Fibroblast of lung (primary cell): ENCODE measurements at regions not wholly inside any gene's neighbourhood (a gene's known extent, or its start where the extent isn't known, plus 50 kb on each side); places are given as distances from the start of the nearest gene placed in this dataset.

Source experiments
- DNase-seq, 2 donors: peaks; one replicate each; pipeline versions ENCODE4 v3.0.0 to v3.0.0-alpha.2; 2010; ENCODE audit warnings: low read depth in 2 of 2
- H2AFZ ChIP-seq: 2 replicates; pipeline ENCODE4 v1.5.1; 2012; ENCODE audit warnings: low read length, control low read depth, inconsistent platforms
- H3K27ac ChIP-seq: 2 replicates; pipeline ENCODE4 v1.5.1; 2011; ENCODE audit warnings: low read length, control low read depth; ENCODE audit not compliant: insufficient read depth
- H3K27me3 ChIP-seq: 2 replicates; pipeline ENCODE4 v1.5.1; 2011; ENCODE audit warnings: mild to moderate bottlenecking, low read length; ENCODE audit not compliant: control insufficient read depth, insufficient read depth
- H3K36me3 ChIP-seq: 2 replicates; pipeline ENCODE4 v1.5.1; 2011; ENCODE audit warnings: low read length; ENCODE audit not compliant: control insufficient read depth, insufficient read depth
- H3K4me1 ChIP-seq: 2 replicates; pipeline ENCODE4 v1.5.1; 2011; ENCODE audit warnings: low read length; ENCODE audit not compliant: control insufficient read depth, insufficient read depth; ENCODE audit errors: extremely low read depth
- H3K4me2 ChIP-seq: 2 replicates; pipeline ENCODE4 v1.5.1; 2011; ENCODE audit warnings: low read length, control low read depth; ENCODE audit not compliant: insufficient read depth; ENCODE audit errors: extremely low read depth
- H3K4me3 ChIP-seq, 4 experiments: fragments of 200-600 bp in 1 of 4; sonication (generic) in 1 of 4; replicated peaks in 1 of 4; 2 replicates each; pipeline ENCODE4 v1.5.1; 2011 to 2016; ENCODE audit warnings: low read length in 4 of 4, low read depth in 3 of 4, mild to moderate bottlenecking in 3 of 4, control low read depth in 2 of 4, inconsistent platforms in 1 of 4, mixed read lengths in 1 of 4; ENCODE audit not compliant: insufficient read depth in 1 of 4; ENCODE audit errors: control extremely low read depth in 1 of 4
- H3K79me2 ChIP-seq: 2 replicates; pipeline ENCODE4 v1.5.1; 2012; ENCODE audit warnings: mild to moderate bottlenecking, low read length, inconsistent platforms; ENCODE audit not compliant: control insufficient read depth, insufficient read depth
- H3K9ac ChIP-seq: 2 replicates; pipeline ENCODE4 v1.5.1; 2011; ENCODE audit warnings: mild to moderate bottlenecking, low read length, control low read depth; ENCODE audit not compliant: insufficient read depth
- H3K9me3 ChIP-seq: 2 replicates; pipeline ENCODE4 v1.5.1; 2012; ENCODE audit warnings: low read depth, low read length; ENCODE audit not compliant: control insufficient read depth, insufficient read depth
- H4K20me1 ChIP-seq: 2 replicates; pipeline ENCODE4 v1.5.1; 2011; ENCODE audit warnings: low read length; ENCODE audit not compliant: control insufficient read depth, insufficient read depth; ENCODE audit errors: extremely low read depth
- CTCF ChIP-seq, 2 donors: IDR thresholded peaks in 1 of 2; conservative IDR thresholded peaks in 1 of 2; 1 replicate in 1 of 2; 2 replicates in 1 of 2; pipeline ENCODE4 v1.5.1; 2011 to 2012; ENCODE audit warnings: low read length in 2 of 2, control low read depth in 1 of 2, inconsistent platforms in 1 of 2, low read depth in 1 of 2, mild to moderate bottlenecking in 1 of 2
- EZH2 ChIP-seq: IDR thresholded peaks from 2 replicates; pipeline ENCODE4 v1.5.1; 2012; ENCODE audit warnings: low read length, control low read depth, mild to moderate bottlenecking; ENCODE audit errors: missing control alignments

GRCh38 chr4:11625211-11625610 is 196.5 kb upstream of the HS3ST1 start:
- Histone ChIP-seq H3K4me3 (no peak overlapping the region), H3K4me2 (no peak overlapping the region), H3K27ac (no peak overlapping the region), H3K36me3 (no peaks in the 10 kb centered on the region), H2AFZ (no peak overlapping the region), H3K27me3 (no peaks in the 10 kb centered on the region), H4K20me1 (no peaks in the 10 kb centered on the region), H3K9me3 (no peaks in the 10 kb centered on the region), H3K79me2 (no peaks in the 10 kb centered on the region), H3K4me1 (no peaks in the 10 kb centered on the region), H3K9ac (no peak overlapping the region)
- TF ChIP-seq EZH2 (no peak), CTCF (conservative IDR thresholded peaks at IDR 0.05 in 1 of 2, IDR thresholded peaks at IDR 0.05 in 1 of 2; ENCODE audit: low read depth in 1 of 2, low read length in 2 of 2) (no peak)
- DNase-seq = no peak

- no peak overlapping the region for H3K9ac ChIP-seq
- no peaks in the 10 kb centered on the region for H3K27me3 ChIP-seq
- DNase-seq = no peak
- H4K20me1 ChIP-seq = no peaks in the 10 kb centered on the region
- no peak overlapping the region for H3K4me2 ChIP-seq
- H3K36me3 ChIP-seq = no peaks in the 10 kb centered on the region
- no peak for TF ChIP-seq EZH2
- TF ChIP-seq CTCF (conservative IDR thresholded peaks at IDR 0.05 in 1 of 2, IDR thresholded peaks at IDR 0.05 in 1 of 2; ENCODE audit: low read depth in 1 of 2, low read length in 2 of 2) = no peak
- no peak overlapping the region for H3K27ac ChIP-seq
- no peaks in the 10 kb centered on the region for H3K9me3 ChIP-seq
- no peaks in the 10 kb centered on the region for H3K79me2 ChIP-seq
- no peak overlapping the region for H2AFZ ChIP-seq
- H3K4me3 ChIP-seq = no peak overlapping the region
- no peaks in the 10 kb centered on the region for H3K4me1 ChIP-seq
Measured at GRCh38 chr4:11624370-11624769, 195.7 kb upstream of the HS3ST1 start.

- Histone ChIP-seq H3K4me3 (no peak overlapping the region), H3K4me1 (no peaks in the 10 kb centered on the region), H2AFZ (no peak overlapping the region), H3K9me3 (no peaks in the 10 kb centered on the region), H3K27ac (no peak overlapping the region), H3K27me3 (no peaks in the 10 kb centered on the region), H3K36me3 (no peaks in the 10 kb centered on the region), H3K79me2 (no peaks in the 10 kb centered on the region), H4K20me1 (no peaks in the 10 kb centered on the region), H3K9ac (no peak overlapping the region), H3K4me2 (no peak overlapping the region)
- peak in 1 of 2 donors; percentile 37 for DNase-seq
- TF ChIP-seq EZH2 (no peak), CTCF (conservative IDR thresholded peaks at IDR 0.05 in 1 of 2, IDR thresholded peaks at IDR 0.05 in 1 of 2; ENCODE audit: low read depth in 1 of 2, low read length in 2 of 2) (peak in 1 of 2 donors; percentile 52)
Measured at GRCh38 chr4:11623726-11624037, 195.0 kb upstream of the HS3ST1 start.
